Keratinocyte (primary cell): ENCODE measurements at regions not wholly inside any gene's neighbourhood (a gene's known extent, or its start where the extent isn't known, plus 50 kb on each side); places are given as distances from the start of the nearest gene placed in this dataset.

Experiments
- CTCF ChIP-seq, 3 experiments: IDR thresholded peaks in 1 of 3; conservative IDR thresholded peaks in 1 of 3; optimal IDR thresholded peaks in 1 of 3; 2 replicates in 2 of 3; 3 replicates in 1 of 3; pipeline versions ENCODE3 to v1.5.1; 2011; ENCODE audit warnings: low read length in 3 of 3, mild to moderate bottlenecking in 3 of 3, moderate library complexity in 2 of 3, control low read depth in 1 of 3, inconsistent platforms in 1 of 3; ENCODE audit not compliant: insufficient read depth in 2 of 3; ENCODE audit errors: extremely low read depth in 1 of 3
- EZH2 ChIP-seq: IDR thresholded peaks from one replicate; pipeline ENCODE4 v1.6.1; 2012; ENCODE audit warnings: inconsistent platforms, mild to moderate bottlenecking, low read length, moderate library complexity

- no peak for TF ChIP-seq CTCF (optimal IDR thresholded peaks at IDR 0.05 in 1 of 3, IDR thresholded peaks at IDR 0.05 in 1 of 3, conservative IDR thresholded peaks at IDR 0.05 in 1 of 3; ENCODE audit: extremely low read depth in 1 of 3, insufficient read depth in 2 of 3, low read length in 3 of 3)
- no peak for TF ChIP-seq EZH2
Measured at GRCh38 chr3:124410471-124410870, 319.8 kb upstream of the UMPS start.
